Stimulated activated CD8-positive, alpha-beta memory T cell treated with anti-CD3 and anti-CD28 coated beads, Interleukin-2, amount 100 ng/mL, for 48 hours (primary cell): ENCODE measurements at regions not wholly inside any gene's neighbourhood (a gene's known extent, or its start where the extent isn't known, plus 50 kb on each side); places are given as distances from the start of the nearest gene placed in this dataset.

Experiments used
- DNase-seq, 2 donors: peaks; one replicate each; pipeline ENCODE4 v3.0.0-alpha.2; 2020; ENCODE audit warnings: low read depth in 2 of 2

- no peak for DNase-seq
Measured at GRCh38 chr7:116445447-116446211, 53.9 kb upstream of the CAV2 start.

- no peak for DNase-seq
Measured at GRCh38 chr7:116446212-116446855, 53.2 kb upstream of the CAV2 start.

DNA sequence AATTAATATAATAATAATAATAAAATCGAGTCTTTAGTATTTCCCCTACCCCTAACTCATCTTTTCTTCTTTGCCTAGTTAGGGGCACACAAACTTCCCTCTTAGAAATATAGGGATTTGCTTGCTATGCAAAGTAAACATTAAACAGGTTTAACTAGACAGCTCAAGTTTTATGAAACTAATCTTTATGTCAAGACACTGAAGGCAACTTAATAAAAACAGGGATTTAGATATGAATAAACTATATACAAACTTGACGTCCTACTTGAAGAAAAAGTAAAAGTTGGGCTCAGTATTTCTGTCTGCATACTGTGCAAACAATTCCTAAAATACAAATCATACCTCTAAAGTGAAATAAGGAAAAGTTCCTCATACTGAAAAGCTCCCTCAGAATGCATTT, 52.1 kb upstream of the CAV2 start:
- no peak for DNase-seq

GRCh38 chr7:116447966-116448839, 51.3 kb upstream of the CAV2 start:
- DNase-seq, result no peak

DNA sequence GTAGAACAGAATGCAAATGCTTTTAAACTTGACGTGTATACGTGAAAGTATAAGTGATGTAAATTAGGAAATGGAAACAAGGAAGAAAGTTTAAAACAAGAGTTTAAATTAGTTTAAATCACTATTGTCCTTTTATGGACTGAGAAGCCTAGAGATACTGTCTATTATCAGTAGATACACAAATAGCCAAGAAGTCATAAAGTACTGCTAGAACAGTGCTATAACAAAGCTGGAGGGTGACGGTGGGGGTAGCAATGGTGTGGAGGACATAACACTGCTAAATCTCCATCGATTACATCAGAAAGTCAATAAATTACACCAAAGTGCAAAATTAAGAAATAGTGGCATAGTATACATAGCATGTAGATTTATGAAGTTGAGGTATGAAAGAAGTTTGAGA, 50.1 kb upstream of the CAV2 start:
- DNase-seq, result no peak
